Mammary epithelial cell (primary cell): ENCODE measurements at regions not wholly inside any gene's neighbourhood (a gene's known extent, or its start where the extent isn't known, plus 50 kb on each side); places are given as distances from the start of the nearest gene placed in this dataset.

ENCODE experiments used
- CTCF ChIP-seq, 2 donors: IDR thresholded peaks in 1 of 2; conservative IDR thresholded peaks in 1 of 2; 2 replicates each; pipeline ENCODE4 v1.5.1; 2011 to 2012; ENCODE audit warnings: inconsistent platforms in 2 of 2, low read length in 2 of 2, mild to moderate bottlenecking in 2 of 2, control low read depth in 1 of 2, low read depth in 1 of 2; ENCODE audit not compliant: insufficient read depth in 1 of 2; ENCODE audit errors: extremely low read depth in 1 of 2
- EZH2 ChIP-seq: IDR thresholded peaks from 2 replicates; pipeline ENCODE4 v1.6.1; 2012; ENCODE audit warnings: low read length, inconsistent platforms, borderline replicate concordance

GRCh38 chr18:2089396-2089795 is 481.9 kb downstream of the METTL4 start:
- TF ChIP-seq CTCF (conservative IDR thresholded peaks at IDR 0.05 in 1 of 2, IDR thresholded peaks at IDR 0.05 in 1 of 2; ENCODE audit: extremely low read depth in 1 of 2, insufficient read depth in 1 of 2, low read depth in 1 of 2, low read length in 2 of 2) (no peak), EZH2 (no peak)
